ENCODE measurements at regions not wholly inside any gene's neighbourhood (a gene's known extent, or its start where the extent isn't known, plus 50 kb on each side); places are given as distances from the start of the nearest gene placed in this dataset.
A peak's percentile ranks its signal among the peaks of the same experiment; 100 is the strongest.
"Not testable (repeated sequence)": the region's sequence is repeated elsewhere in the genome, so short reads cannot be mapped to it uniquely, and the experiment has no call there.

DNA sequence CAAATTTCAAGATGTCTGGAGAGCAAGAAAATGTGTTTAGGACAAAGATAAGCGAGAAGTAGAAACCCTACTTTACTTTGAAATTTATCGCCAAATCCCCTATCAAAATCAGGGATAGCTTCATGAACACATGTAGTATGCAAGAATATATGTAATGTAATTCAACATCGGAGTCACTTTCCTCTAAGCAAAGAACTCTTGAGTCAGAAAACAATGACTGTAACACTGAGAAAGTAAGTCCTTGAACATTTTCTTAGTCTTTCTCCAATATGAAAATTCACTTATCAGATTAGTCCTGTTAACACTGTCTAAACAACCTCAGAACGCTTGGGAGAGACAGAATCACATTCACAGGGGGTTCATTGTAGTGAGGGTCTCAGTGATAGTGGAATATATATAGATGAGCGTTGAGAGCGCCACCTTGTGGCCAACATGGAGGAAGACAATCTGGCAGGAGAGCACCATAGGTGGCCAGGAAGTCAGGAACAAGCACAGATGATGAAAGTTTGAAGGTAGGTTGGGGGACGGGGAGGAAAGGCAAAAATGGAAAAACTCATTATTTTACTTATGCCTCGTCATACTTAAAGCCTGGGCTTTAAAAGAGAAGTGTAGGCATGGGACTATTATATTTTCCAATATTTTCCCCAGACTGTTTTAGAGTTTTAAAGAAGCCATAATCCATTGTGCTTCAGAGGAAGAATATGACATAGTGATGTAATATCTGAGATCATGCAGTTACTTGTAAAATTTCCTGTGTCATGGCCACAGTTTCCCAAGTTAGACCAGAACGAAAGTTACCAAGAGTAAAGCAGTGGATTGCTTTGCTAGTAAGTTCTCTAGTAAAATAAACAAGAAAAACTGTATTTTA is 115.5 kb upstream of the GNAI1 start:
- DNase-seq: peak; percentile 4

GRCh38 chr7:80017101-80017698 is 117.4 kb upstream of the GNAI1 start:
- DNase-seq: no peak

DNA sequence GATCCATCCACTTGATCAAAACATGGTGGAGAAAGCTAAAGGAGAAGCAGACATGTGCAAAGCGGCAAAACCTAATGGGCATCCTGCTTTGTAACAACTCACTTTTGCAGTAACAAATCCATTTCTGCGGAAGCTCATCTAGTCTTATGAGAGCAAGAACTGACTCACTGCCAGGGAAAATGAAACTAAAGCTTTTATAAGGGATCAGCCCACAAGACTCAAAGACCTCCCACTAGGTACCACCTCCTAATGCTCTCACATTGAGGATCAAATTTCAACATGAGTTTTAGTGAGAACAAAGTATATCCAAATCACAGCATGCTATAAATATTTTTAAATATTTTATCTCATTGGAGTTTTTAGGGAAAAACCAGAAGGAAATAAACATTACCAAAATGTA is 120.1 kb upstream of the GNAI1 start:
- DNase-seq: no peak

DNA sequence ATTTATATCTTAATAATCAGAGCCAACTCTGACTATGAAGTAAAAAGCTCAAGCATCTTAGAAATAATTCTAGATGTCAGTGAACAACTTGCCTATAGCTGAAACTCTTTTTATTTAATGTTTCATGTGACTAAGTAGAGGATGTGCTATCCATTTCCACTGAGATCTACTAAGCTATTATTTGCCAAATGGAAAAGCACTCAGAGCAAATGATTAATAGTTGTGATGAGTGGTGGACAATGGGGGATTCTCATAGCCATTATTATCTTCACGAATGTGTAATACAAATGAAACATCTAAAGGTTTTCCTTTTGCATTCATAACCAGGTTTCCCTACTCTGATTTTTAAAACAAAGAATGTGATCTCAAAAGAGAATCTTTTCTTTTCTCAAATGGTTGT is 126.6 kb upstream of the GNAI1 start:
- no peak for DNase-seq

DNA sequence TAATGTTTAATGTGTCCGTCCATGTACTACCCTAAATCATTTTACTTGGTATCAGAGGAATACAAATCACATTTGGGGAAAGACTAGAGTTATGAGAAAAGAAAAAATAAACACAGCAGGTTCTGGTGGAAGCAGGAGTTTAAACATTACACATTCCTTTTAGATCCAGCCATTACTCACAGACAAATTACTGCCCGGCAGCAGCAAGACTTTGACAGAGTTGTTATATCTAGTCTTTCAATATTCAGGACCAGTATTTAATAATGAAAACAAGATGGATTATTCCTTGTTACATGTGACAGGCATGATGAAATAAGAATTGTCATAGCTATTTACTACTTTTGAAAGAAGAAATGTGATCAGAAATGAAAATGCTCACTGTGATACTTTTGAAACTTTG is 131.8 kb upstream of the GNAI1 start:
- DNase-seq: no peak

- DNase-seq: no peak
Measured at GRCh38 chr7:79998363-79998762, 136.3 kb upstream of the GNAI1 start.

- no peak for DNase-seq
Measured at GRCh38 chr7:79997345-79997744, 137.3 kb upstream of the GNAI1 start.

- DNase-seq: not testable (repeated sequence)
Measured at GRCh38 chr7:79995741-79996140, 138.9 kb upstream of the GNAI1 start.

DNA sequence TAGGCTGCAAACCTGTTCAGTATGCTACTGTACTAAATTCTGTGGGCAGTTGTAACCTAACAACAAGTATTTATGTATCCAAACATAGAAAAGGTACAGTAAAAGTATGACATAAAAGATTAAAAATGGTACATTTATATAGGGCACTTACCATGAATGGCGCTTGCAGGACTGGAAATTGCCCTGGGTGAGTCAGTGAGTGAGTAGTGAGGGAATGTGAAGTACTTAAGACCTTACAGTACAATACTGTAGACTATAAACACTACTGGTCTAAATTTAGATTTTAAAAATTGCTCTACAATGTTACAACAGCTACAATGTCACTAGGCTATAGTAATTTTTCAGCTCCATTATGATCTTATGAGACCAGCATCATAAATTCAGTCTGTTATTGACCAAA is 146.0 kb upstream of the GNAI1 start:
- no peak for DNase-seq

- DNase-seq: no peak
Measured at GRCh38 chr7:79984210-79984609, 150.4 kb upstream of the GNAI1 start.

GRCh38 chr7:79982141-79982770 is 152.4 kb upstream of the GNAI1 start:
- DNase-seq: no peak

DNA sequence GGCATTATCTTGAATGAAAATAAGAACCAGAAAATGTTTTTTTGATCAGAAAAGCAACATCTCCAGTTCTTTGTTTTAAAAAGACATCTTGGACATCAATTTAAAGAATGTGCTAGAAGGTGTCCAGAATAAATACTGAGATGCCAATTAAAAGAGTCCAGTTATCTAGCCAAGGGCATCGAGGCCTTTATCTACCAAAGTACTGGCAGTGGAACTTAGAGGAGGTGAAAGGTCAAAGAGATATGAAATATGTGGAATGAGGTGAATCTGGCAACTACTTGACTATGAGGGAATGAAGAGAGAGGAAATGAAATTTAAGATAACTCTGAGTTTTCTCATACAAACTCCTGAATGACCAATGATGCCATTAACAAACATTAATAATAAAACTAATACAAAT is 154.3 kb upstream of the GNAI1 start:
- DNase-seq: no peak

DNA sequence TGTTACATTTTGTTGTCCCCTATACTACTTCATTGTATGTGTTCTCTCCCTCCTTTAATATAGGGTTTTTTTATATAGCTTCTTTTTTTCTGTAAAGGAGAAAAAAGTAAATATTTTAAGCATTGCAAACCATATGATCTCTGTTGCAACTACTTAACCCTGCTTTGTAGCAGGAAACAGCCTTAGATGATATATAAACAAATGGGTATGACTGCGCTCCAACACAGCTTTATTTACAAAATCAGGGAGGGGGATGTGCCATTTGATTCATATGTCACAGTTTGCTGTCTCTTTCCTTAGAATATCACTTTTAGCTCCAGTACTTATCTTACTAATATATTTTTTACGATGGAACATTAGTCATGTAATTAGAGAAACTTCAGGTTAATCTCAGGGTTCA is 155.2 kb upstream of the GNAI1 start:
- no peak for DNase-seq

DNA sequence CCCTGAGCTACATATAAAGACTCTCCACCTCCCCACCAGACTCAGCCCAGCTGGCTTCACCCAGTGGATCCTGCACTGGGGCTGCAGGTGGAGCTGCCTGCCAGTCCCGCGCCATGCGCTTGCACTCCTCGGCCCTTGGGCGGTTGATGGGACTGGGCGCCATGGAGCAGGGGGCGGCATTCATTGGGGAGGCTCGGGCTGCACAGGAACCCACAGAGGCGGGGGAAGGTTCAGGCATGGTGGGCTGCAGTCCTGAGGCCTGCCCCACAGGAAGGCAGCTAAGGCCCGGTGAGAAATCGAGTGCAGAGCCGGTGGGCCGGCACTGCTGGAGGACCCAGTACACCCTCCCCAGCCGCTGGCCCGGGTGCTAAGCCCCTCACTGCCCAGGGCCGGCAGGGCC is 157.2 kb upstream of the GNAI1 start:
- DNase-seq: no peak

DNA sequence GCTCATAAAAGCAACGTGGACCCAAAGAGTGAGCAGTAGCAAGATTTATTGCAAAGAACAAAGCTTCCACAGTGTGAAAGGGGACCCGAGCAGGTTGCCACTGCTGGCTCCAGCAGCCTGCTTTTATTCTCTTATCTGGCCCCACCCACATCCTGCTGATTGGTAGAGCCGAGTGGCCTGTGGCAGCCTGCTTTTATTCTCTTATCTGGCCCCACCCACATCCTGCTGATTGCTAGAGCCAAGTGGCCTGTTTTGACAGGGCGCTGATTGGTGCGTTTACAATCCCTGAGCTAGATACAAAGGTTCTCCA is 158.0 kb upstream of the GNAI1 start:
- DNase-seq: not testable (repeated sequence)

DNA sequence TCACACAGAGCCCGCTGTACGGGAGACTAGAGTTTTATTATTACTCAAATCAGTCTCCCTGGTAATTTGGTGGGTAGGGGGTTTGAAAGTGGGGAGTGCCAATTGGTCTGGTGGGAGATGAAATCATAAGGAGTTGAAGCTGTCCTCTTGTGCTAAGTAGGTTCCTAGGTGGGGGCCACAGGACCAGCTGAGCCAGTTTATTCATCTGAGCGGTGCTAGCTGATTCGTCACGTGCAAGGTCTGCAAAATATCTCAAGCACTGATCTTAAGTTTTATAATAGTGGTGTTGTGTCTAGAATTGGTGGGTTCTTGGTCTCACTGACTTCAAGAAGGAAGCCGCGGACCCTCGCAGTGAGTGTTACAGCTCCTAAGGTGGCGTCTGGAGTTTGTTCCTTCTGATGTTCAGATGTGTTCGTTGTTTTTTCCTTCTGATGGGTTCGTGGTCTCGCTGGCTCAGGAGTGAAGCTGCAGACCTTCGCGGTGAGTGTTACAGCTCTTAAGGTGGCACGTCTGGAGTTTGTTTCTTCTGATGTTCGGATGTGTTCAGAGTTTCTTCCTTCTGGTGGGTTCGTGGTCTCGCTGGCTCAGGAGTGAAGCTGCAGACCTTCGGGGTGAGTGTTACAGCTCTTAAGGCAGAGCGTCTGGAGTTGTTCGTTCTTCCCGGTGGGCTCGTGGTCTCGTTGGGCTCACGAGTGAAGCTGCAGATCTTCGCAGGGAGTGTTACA is 158.5 kb upstream of the GNAI1 start:
- DNase-seq: not testable (repeated sequence)

DNA sequence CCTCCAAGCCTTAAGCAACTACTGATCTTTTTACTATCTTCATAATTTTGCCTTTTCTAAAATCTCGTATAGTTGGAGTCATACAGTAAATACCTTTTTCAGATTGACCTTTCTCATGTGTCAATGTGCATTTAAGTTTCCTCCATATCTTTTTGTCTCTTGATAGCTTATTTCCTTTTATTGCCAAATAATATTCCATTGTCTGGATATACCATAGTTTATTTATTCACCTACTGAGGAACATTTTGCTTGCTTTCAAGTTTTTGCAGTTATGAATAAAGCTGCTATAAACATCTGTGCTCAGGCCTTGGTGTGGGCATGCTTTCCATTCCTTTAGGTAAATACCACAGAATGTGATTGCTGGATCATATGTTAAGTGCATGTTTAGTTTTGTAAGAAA is 161.2 kb upstream of the GNAI1 start:
- no peak for DNase-seq

DNA sequence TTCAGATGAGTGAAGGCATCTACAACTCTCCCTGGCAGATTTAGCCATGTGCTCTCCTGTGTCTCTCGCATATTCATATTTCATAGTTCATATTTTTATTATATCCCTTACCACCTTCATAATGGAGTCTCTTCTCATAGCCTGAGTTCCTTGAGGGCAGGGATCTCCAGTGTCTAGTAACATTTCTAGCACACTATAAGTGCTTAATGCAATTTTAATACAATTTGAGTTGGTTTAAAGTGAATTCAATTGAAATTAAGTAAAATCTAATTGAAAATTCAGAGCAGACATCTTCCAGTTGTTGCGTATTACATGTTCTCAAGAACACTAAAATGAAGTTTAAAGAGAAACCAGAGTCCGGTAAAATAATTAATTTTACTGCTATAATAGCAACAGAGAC is 163.6 kb upstream of the GNAI1 start:
- no peak for DNase-seq

DNA sequence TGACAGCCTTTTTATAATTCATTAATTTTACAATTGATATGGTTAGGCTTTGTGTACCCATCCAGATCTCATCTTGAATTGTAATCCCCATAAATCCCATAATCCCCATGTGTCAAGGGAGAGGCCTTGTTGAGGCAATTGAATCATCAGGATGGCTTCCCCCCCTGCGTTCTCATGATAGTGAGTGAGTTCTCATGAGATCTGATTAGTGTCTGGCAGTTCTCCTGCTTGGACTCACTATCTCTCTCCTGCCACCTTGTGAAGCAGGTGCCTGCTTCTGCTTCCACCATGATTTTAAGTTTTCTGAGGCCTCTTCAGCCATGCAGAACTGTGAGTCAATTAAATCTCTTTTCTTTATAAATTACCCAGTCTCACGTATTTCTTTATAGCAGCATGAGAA is 165.7 kb upstream of the GNAI1 start:
- DNase-seq: no peak

DNA sequence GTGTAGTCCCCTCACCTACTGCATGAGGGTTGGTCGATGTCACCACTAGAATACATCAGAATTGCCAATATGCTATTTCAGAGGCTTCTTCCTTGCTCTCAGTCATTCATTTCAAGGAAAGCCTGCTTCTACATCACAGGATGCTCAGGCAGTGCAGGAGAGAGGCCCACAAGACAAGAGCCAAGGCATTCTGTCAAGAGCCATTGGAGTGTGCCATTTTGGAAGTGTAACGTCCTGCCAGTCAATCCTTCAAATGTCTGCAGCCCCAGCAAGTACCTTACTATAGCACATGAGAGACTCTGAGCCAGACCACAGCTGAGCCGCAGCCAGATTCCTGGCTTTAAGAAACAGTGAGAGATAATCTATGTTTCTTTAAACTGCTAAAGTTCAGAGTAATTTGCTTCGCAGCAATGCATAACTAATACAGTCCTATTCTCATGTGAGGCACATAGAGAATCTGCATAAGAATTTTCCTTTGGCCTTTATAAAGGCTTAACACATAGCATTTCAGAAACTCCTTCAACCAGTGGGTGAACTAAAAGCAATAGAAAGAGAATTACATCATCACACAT is 166.5 kb upstream of the GNAI1 start:
- no peak for DNase-seq

- no peak for DNase-seq
Measured at GRCh38 chr7:79965946-79966345, 168.7 kb upstream of the GNAI1 start.

GRCh38 chr7:79964463-79964862 is 170.2 kb upstream of the GNAI1 start:
- no peak for DNase-seq

DNA sequence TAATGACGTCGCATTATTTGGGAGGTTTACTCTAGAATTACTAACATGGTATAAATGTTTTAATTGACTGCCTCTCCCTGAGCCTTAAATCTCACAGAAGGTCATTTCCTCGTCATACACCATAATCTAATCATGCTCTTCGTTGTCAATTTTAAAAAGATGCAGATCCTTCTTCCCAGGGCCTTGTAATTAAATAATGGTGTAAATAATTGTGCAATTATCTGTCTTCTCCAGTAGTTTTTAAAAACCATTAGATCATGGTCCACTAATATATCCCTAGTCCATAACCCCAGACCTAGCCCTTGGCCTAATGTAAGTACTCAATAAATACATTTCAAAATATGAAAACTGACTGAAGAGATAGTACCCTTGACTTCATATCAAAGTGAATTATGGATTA is 181.5 kb upstream of the GNAI1 start:
- DNase-seq: no peak
